ENCODE measurements at regions not wholly inside any gene's neighbourhood (a gene's known extent, or its start where the extent isn't known, plus 50 kb on each side); places are given as distances from the start of the nearest gene placed in this dataset.
"Not testable (repeated sequence)": the region's sequence is repeated elsewhere in the genome, so short reads cannot be mapped to it uniquely, and the experiment has no call there.

GRCh38 chr1:228945885-228946284 is 210.6 kb downstream of the RHOU start:
- DNase-seq (ENCODE audit: low read depth, low spot score) (no peak), ATAC-seq (no peak)
- ChIA-PET CTCF (no interaction called here), POLR2A (no interaction called here)
- Histone ChIP-seq H3K4me3 (ENCODE audit: low read depth in 2 of 2, low read length in 2 of 2) (no peak overlapping the region), H3K4me1 (ENCODE audit: control insufficient read depth, insufficient read depth, low read length) (no peaks in the 10 kb centered on the region), H3K9me3 (ENCODE audit: control insufficient read depth, insufficient read depth, low read depth, low read length) (no peaks in the 10 kb centered on the region), H3K36me3 (ENCODE audit: control insufficient read depth, insufficient read depth, low read length) (no peaks in the 10 kb centered on the region), H3K27ac (ENCODE audit: low read length) (no peak overlapping the region), H3K27me3 (ENCODE audit: control insufficient read depth, insufficient read depth, low read length) (no peaks in the 10 kb centered on the region; the same call in 1 of the 2 replicates)
- BruUV-seq (replicated peaks), result no TSS peak
- intact Hi-C loops (cut with micrococcal nuclease; ENCODE audit: unreplicated experiment) (no loop called here), in situ Hi-C loops (cut with HindIII; ENCODE audit: low pct_unique_long_range_greater_than_20kb, low sequenced_read_pairs) (no loop called here)
- no peak for TF ChIP-seq POLR2AphosphoS5 (IDR thresholded peaks at IDR 0.05; ENCODE audit: low read depth, low read length)
- TF ChIP-seq REST (IDR thresholded peaks at IDR 0.05; ENCODE audit: insufficient read depth in 1 of 2, low read depth in 2 of 2, low read length in 1 of 2), result no peak
- TF ChIP-seq CTCF (IDR thresholded peaks at IDR 0.05), result no peak
- TF ChIP-seq SIN3A (IDR thresholded peaks at IDR 0.05; ENCODE audit: borderline replicate concordance, insufficient read depth, low read depth, low read length), result no peak
- TF ChIP-seq TCF7L2 (IDR thresholded peaks at IDR 0.05; ENCODE audit: low read depth, low read length), result no peak

- H3K4me3 ChIP-seq (ENCODE audit: low read depth in 2 of 2, low read length in 2 of 2); intact Hi-C loops (cut with micrococcal nuclease; ENCODE audit: unreplicated experiment): not testable (repeated sequence)
These were observed 214.3 kb downstream of the RHOU start for GRCh38 chr1:228949617-228950016.

GRCh38 chr1:228953207-228953606 is 217.9 kb downstream of the RHOU start:
- Histone ChIP-seq H3K9me3 (ENCODE audit: control insufficient read depth, insufficient read depth, low read depth, low read length) (no peaks in the 10 kb centered on the region), H3K4me1 (ENCODE audit: control insufficient read depth, insufficient read depth, low read length) (no peaks in the 10 kb centered on the region), H3K27ac (ENCODE audit: low read length) (no peak overlapping the region), H3K27me3 (ENCODE audit: control insufficient read depth, insufficient read depth, low read length) (no peaks in the 10 kb centered on the region), H3K36me3 (ENCODE audit: control insufficient read depth, insufficient read depth, low read length) (no peaks in the 10 kb centered on the region), H3K4me3 (ENCODE audit: low read depth in 2 of 2, low read length in 2 of 2) (no peak overlapping the region)
- ChIA-PET CTCF (no interaction called here), POLR2A (no interaction called here)
- intact Hi-C loops (cut with micrococcal nuclease; ENCODE audit: unreplicated experiment), result no loop called here
- TF ChIP-seq REST (IDR thresholded peaks at IDR 0.05; ENCODE audit: insufficient read depth in 1 of 2, low read depth in 2 of 2, low read length in 1 of 2) (no peak), CTCF (IDR thresholded peaks at IDR 0.05) (no peak), SIN3A (IDR thresholded peaks at IDR 0.05; ENCODE audit: borderline replicate concordance, insufficient read depth, low read depth, low read length) (no peak), TCF7L2 (IDR thresholded peaks at IDR 0.05; ENCODE audit: low read depth, low read length) (no peak), POLR2AphosphoS5 (IDR thresholded peaks at IDR 0.05; ENCODE audit: low read depth, low read length) (no peak)
- no peak for DNase-seq (ENCODE audit: low read depth, low spot score)
- no peak for ATAC-seq
- in situ Hi-C loops (cut with HindIII; ENCODE audit: low pct_unique_long_range_greater_than_20kb, low sequenced_read_pairs), result no loop called here
- BruUV-seq (replicated peaks), result no TSS peak

More at GRCh38 chr1:228949617-228950016, 214.3 kb downstream of the RHOU start:
- H3K9me3 ChIP-seq (ENCODE audit: control insufficient read depth, insufficient read depth, low read depth, low read length); POLR2A ChIA-PET; H3K36me3 ChIP-seq (ENCODE audit: control insufficient read depth, insufficient read depth, low read length); in situ Hi-C loops (cut with HindIII; ENCODE audit: low pct_unique_long_range_greater_than_20kb, low sequenced_read_pairs); H3K27me3 ChIP-seq (ENCODE audit: control insufficient read depth, insufficient read depth, low read length); CTCF ChIA-PET; ATAC-seq; DNase-seq (ENCODE audit: low read depth, low spot score); BruUV-seq (replicated peaks); H3K4me1 ChIP-seq (ENCODE audit: control insufficient read depth, insufficient read depth, low read length); H3K27ac ChIP-seq (ENCODE audit: low read length): not testable (repeated sequence)

- H3K4me1 ChIP-seq (ENCODE audit: control insufficient read depth, insufficient read depth, low read length); ATAC-seq; POLR2A ChIA-PET; H3K27me3 ChIP-seq (ENCODE audit: control insufficient read depth, insufficient read depth, low read length); H3K27ac ChIP-seq (ENCODE audit: low read length); H3K9me3 ChIP-seq (ENCODE audit: control insufficient read depth, insufficient read depth, low read depth, low read length); BruUV-seq (replicated peaks); DNase-seq (ENCODE audit: low read depth, low spot score); intact Hi-C loops (cut with micrococcal nuclease; ENCODE audit: unreplicated experiment); in situ Hi-C loops (cut with HindIII; ENCODE audit: low pct_unique_long_range_greater_than_20kb, low sequenced_read_pairs); H3K36me3 ChIP-seq (ENCODE audit: control insufficient read depth, insufficient read depth, low read length); CTCF ChIA-PET; H3K4me3 ChIP-seq (ENCODE audit: low read depth in 2 of 2, low read length in 2 of 2): not testable (repeated sequence)
These were observed 218.5 kb downstream of the RHOU start for GRCh38 chr1:228953808-228954207.

All from Panc1 (cell line).